ENCODE measurements at regions not wholly inside any gene's neighbourhood (a gene's known extent, or its start where the extent isn't known, plus 50 kb on each side); places are given as distances from the start of the nearest gene placed in this dataset.

- no peak for TF ChIP-seq CTCF (conservative IDR thresholded peaks at IDR 0.05 in 1 of 2, IDR thresholded peaks at IDR 0.05 in 1 of 2; ENCODE audit: low read depth in 1 of 2, low read length in 2 of 2)
- no peak for TF ChIP-seq EZH2 (IDR thresholded peaks at IDR 0.05; ENCODE audit: low read length, missing control alignments)
Measured at GRCh38 chr10:80771285-80771684, 233.6 kb downstream of the SH2D4B start.

Data from fibroblast of lung (primary cell).